ENCODE measurements at regions not wholly inside any gene's neighbourhood (a gene's known extent, or its start where the extent isn't known, plus 50 kb on each side); places are given as distances from the start of the nearest gene placed in this dataset.
"Not testable (repeated sequence)": the region's sequence is repeated elsewhere in the genome, so short reads cannot be mapped to it uniquely, and the experiment has no call there.

- DNase-seq (ENCODE audit: low spot score) = no peak
- peak; percentile 48 for FAIRE-seq
Measured at GRCh38 chr2:235215248-235215647, 263.4 kb downstream of the SH3BP4 start.

DNA sequence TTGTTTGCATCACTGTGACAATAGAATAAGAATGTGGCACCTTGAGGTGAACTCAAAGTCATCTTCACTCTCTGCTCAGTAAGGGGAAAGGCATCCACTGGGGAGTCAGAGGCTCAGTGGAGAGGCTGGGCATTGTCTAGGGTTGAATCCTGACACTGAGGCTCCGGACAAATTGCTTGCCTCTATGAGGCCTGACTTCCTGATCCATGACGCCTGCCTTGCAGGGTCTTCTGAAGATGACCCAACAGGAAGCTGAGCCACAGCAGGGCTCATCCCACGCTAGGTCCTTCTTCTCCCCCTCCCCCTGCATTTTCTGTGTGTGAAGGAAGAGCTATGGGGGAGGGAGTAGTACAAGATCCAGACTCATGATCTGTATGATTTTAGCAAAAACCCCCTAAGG lies 265.1 kb downstream of the SH3BP4 start:
- DNase-seq (ENCODE audit: low spot score) (peak; percentile 61), FAIRE-seq (no peak)

DNA sequence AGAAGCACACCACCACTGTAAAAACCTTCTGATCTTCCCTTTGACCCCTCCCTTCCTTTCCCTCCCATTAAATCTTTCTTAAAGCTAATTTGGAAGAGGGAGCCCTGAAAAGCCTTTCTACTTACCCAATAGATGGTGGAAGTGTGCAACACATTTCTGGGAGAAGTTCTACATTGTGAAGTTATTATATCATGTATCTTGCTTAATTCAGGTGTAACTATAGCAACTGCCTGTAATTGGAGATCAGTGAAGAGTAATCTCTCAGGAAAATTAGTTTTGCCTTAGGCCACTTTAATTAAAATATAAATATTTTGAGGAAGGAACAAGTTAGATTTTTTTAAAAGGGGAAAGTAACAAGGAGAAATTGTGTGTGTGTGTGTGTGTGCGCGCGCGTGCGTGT lies 266.0 kb downstream of the SH3BP4 start:
- no peak for DNase-seq (ENCODE audit: low spot score)
- FAIRE-seq = no peak

- DNase-seq (ENCODE audit: low spot score) = no peak
Measured at GRCh38 chr2:235218486-235218907, 266.7 kb downstream of the SH3BP4 start.

DNA sequence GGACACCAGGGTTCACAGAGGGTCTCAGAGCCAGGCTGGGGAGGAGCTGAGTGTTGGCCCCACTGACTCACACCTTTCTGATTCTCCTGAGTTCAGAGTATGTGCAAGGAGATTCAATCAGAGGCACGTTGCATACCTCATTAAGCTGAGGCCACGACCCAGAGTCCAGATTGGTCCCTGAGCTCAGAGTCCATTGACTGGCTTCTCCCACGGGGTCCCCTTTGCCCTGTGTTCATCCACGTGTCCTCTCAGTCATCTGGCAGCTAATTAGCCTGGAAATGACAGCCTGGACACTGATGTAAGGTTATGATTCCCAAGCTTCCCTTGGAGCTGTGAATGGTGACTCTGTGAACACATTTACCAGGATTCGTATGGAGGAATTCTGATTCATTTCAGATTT lies 267.2 kb downstream of the SH3BP4 start:
- DNase-seq (ENCODE audit: low spot score) (no peak), FAIRE-seq (no peak)

More at GRCh38 chr2:235218486-235218907, 266.7 kb downstream of the SH3BP4 start:
- FAIRE-seq = no peak

DNA sequence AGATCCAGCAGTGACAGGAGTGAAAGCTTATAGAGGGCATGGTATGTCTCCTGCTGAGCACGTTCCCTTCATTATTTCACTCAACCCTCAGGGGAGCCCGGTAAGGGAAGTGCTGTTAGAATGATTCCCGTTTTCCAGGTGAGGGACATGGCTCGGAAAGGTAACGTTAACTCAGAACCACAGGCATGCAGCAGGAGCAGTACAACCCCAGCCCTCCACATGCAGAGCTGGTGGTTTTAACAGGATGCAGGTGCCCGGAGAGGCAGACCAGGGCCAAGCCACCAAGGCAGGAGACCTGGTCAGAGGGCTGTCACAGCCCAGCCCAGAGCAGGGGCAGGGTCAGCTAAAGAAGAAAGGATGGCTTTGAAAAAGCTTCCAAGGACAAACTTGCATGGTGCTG lies 268.5 kb downstream of the SH3BP4 start:
- no peak for DNase-seq (ENCODE audit: low spot score)
- no peak for FAIRE-seq

GRCh38 chr2:235223011-235223410 lies 270.8 kb upstream of the AGAP1 start:
- DNase-seq (ENCODE audit: low spot score) (no peak), FAIRE-seq (no peak)

DNA sequence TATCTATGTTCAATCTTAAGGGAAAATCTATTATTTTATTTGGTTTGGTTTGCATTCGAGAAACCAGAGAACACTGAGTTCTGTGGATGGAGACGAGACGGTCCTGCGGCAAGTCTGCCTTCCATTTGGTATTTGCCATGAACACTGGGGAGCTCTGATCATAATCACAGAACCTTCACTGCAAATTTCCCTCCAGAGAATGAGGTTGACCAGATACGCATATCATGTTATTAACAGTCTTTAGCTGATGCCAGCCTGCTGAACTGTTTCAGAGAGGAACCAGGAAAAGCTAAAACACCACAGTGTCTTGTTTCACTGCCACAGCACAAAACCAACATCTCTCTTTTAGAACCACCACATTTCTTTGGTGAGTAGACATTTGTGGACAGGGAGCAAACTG lies 269.4 kb upstream of the AGAP1 start:
- no peak for DNase-seq (ENCODE audit: low spot score)
- FAIRE-seq = no peak

DNA sequence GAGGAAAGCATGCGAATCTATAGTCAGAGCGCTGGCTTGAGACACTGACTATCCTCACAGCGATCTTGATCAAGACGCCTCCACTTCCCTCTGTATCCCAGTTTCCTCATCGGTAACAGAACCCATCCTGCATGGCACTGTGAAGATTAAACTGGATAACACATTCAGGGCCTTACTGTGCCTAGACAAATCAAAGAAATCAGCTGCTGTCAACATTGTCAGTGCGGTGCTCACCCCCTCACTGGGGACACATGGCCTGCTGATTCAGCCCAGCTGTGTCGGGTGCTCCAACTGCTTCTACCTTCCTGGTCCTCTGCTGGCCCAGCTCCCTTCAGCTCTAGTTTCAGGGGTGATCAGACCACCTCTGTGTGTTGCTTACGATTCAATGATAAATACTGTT lies 268.6 kb upstream of the AGAP1 start:
- DNase-seq (ENCODE audit: low spot score) (no peak), FAIRE-seq (no peak)

DNA sequence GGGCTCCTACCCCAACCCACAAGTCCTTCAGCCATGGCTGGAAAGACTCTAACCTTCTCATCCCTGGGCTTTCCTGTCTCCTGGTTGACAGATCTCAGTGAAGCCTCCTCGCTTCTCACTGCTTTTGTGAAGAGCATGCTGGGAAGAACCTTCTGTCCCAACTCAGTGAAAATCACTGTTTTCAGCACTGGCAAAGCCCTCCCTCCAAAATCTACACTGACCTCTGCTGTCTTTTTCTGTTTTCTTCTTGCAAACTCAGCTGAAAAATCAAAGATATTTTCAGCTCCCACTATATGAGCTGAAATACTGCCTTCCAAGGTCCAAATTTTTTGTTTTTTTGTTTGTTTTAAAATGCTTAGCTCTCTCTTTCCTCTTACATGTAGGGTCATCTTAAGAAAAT lies 266.3 kb upstream of the AGAP1 start:
- DNase-seq (ENCODE audit: low spot score) = no peak
- no peak for FAIRE-seq

- DNase-seq (ENCODE audit: low spot score); FAIRE-seq: not testable (repeated sequence)
Measured at GRCh38 chr2:235228422-235228821, 265.4 kb upstream of the AGAP1 start.

GRCh38 chr2:235229236-235229635 lies 264.6 kb upstream of the AGAP1 start:
- FAIRE-seq = no peak
- no peak for DNase-seq (ENCODE audit: low spot score)

DNA sequence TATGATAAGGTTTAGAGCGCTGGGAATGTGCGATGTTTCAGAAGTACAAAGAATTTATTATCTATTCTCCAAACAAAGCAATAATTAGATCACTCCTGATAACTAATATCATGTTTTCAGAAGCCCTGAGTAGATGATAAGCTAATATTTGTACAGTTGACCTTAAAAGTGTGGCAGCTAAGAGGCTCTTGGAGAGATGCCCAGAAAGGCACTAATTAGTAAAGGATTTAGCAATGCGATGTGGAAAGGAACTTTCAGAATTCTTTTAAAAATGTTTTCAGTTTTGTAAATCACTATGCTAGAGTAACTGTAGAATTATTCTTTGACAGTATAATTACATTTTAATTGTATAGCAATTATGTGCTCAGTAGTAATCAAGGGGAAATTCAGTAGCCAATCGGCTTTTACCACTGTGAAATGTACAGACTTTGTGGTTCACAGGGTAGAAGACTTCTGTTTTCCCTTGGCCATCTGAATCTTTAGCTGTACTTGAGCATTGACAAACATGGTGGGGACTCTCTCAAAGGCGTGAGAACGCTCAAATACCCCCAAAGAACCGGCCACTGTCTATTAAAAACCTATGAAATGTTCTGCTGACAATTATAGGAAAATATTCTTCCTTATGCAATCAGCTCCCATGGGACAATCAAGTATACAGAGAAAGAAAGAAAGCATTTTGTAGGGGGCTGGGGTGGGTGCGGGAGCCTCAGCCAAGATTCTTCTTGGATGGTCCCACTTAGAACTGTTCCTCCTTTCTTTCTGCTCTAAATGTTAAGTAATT lies 262.8 kb upstream of the AGAP1 start:
- DNase-seq (ENCODE audit: low spot score) (no peak), FAIRE-seq (no peak)

DNA sequence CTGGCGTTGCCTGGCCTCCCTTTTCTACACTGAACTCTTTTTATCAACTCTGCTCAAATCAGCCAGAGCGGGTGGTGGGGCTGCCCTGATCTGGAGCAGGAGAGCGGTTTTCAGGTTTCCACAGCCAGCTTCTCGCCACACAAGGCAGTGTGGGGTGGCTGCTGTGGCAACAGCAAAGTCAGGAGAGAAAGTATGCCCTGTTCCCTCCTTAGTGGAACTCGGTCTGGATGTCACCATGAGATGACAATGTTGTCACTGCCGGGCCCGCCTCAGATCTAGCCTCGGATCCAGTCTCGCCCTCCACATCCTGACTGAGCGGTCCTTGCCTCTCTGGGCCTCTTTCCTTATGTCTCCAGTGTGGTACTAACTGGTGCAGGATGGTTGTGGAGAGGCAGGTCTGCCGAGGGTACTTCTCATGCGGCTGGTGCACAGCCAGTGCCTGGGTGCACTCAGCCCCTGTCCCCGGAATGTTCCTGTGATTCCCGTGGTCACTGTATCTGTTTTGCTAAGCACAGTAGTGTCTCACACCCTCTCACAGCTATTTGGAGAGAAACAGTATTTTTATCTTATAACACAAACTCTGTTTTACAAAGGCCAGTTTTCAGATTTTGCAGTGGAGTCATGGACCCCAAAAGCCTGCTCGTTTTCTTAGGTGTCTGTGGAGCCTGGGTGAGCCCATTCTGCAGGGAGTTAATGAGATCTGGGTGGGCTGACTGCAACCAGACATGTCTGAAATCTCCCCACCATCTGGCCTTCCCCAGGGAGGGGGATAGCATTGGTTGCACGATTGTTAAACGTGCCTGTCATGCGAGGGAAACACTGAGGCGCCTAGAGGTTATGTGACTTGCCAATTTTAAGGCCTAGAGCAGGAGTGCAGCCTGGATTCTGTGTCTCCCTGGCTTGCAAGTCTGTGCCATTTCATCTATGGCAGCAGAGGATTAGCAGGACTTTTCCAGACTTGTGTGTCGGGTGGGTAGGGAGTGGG lies 261.1 kb upstream of the AGAP1 start:
- FAIRE-seq (no peak), DNase-seq (ENCODE audit: low spot score) (no peak)

DNA sequence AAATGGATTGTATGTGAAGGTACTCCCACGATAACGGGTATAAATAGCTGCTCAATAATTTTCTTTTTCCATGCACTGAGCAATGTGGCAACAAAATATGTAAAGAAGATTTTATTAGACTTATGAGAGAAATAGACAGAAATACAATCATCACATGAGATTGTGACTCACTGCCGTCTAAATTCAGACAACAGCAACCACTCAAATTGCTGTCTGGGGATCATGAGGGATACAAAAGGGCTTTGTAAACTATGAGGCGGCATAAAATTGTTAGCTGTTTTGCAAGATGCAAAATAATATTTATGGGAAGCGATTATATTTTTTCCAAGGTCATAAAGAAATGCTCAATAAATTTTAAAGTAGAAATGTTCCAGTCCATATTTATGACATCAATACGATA lies 259.1 kb upstream of the AGAP1 start:
- FAIRE-seq (no peak), DNase-seq (ENCODE audit: low spot score) (peak; percentile 48)

- FAIRE-seq (peak; percentile 27), DNase-seq (ENCODE audit: low spot score) (peak; percentile 36)
Measured at GRCh38 chr2:235235977-235236767, 257.7 kb upstream of the AGAP1 start.

DNA sequence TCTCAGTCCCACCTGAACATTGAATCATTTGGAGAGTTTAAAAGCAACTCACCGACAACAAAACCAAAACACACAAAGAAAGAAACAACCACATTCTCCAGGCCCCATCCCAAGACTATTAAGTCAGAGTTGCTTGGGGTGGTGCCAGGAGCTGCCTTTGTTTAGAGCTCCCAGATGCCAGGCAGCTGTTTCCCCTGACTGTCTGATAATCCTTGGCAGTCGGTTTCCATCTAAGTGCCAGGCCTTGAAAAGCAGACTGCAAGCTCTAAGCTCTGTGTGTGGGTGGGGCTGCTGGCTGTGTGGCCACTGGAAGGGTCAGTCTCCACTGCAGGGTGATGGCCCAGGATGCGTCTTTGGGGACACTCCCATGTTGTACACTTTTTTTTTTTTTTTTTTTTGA lies 255.3 kb upstream of the AGAP1 start:
- DNase-seq (ENCODE audit: low spot score) = peak; percentile 63
- FAIRE-seq = no peak

DNA sequence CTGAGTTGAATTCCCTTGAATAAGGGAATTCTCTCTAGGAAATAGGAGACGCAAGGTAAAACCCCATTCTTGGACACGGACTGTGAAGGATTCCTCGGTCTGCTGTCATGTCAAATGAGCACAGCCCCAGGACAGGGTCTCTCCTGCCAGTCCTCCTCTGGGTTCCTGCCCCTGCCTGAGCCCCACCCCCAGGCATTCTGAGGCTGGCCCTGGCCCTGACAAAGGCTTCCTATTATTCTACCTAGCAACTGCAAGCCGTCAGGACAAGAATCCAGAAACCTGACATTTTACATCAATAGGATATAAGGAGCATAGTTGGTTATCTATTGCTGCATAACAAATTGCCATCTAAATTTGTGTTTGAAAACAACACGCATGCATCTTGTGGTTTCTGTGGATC lies 253.3 kb upstream of the AGAP1 start:
- DNase-seq (ENCODE audit: low spot score) (no peak), FAIRE-seq (no peak)

DNA sequence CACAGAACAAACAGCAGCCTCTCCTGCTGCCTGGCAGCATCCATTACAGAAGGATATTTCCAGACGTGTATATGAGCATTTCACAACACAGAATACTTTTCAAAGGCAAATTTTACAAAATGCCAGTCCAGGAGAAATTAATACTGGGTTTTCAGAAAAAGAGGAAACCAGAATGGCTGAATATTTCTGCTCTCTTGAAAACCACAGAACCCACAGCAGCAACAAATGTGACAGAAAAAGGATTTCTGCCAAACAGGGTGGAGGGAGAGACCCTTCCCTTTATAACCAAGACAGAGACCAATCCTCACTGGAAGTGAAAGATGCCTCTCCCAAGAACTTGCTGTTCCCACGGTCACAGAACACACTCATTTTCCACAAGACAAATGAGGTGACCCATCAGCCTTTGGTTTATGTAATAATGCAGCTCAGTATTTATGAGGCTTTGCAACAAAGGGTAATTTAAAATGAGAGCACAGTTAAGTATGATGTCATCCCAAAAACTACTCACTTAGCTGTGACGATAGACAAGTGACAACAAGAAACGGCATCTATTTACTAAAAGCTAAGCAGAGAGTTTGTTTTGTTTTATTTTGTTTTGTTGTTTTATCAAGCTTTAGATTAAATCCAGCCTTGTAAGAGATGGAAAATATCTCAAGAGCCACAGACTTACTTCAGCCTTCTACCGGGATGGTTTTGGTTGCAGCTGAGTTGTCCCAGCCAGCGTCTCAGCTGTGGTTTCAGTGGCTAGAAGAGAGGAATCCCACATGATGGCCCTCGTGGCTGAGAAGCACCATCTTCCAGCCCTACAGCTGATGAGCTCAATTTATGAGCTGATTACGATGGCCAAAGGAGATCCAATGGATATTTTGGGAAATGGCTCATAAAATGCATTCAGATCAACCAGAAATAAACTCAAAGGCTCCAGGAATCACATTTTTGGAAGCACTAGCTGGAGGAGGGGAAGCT lies 249.3 kb upstream of the AGAP1 start:
- FAIRE-seq = no peak

DNA sequence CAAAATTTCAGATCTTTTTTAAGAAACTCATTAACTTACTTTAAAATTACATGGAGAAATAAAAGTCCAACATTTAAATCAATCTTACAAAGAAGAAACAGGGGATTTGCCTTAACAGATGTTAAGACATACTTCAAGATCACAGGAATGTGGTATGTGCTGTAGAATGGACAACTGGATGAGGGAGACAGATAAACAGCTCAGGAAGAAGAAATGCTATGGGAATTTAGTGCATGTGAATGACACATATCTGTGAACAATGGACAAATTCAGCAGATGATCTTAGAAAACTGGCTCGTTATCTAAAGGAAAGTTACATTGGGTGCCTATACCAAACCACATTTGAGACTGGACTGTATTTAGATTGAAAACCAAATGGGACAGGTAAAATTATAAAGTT lies 246.8 kb upstream of the AGAP1 start:
- FAIRE-seq (no peak), DNase-seq (ENCODE audit: low spot score) (no peak)

More for the DNA sequence above, 249.3 kb upstream of the AGAP1 start:
- DNase-seq (ENCODE audit: low spot score) = peak; percentile 62
